Heart left ventricle (tissue), 16 donors: ENCODE measurements at regions not wholly inside any gene's neighbourhood (a gene's known extent, or its start where the extent isn't known, plus 50 kb on each side); places are given as distances from the start of the nearest gene placed in this dataset.

Experiments used
- ATAC-seq, 4 donors: fragments of 200-7000 bp; cut with Tn5 transposase; one replicate each; pipeline ENCODE4 v1.9.1; 2020 to 2022; ENCODE audit warnings: moderate library complexity in 4 of 4, mild to moderate bottlenecking in 3 of 4, moderate number of reproducible peaks in 1 of 4
- DNase-seq, 5 donors: peaks; one replicate each; pipeline ENCODE4 v3.0.0-alpha.2; 2020
- H3K27ac ChIP-seq, 12 donors: fragments of 200-600 bp; sonication (generic) in 4 of 12; one replicate each; pipeline versions ENCODE4 v1.5.0 to v1.8.0; 2016 to 2022; ENCODE audit warnings: mild to moderate bottlenecking in 2 of 12
- H3K27me3 ChIP-seq, 9 donors: fragments of 200-600 bp; sonication (generic) in 2 of 9; one replicate each; pipeline versions ENCODE4 v1.5.1 to v1.8.0; 2016 to 2022; ENCODE audit warnings: mild to moderate bottlenecking in 3 of 9
- H3K36me3 ChIP-seq, 9 donors: fragments of 200-600 bp; sonication (generic) in 2 of 9; one replicate each; pipeline versions ENCODE4 v1.5.0 to v1.8.0; 2018 to 2022; ENCODE audit warnings: mild to moderate bottlenecking in 2 of 9
- H3K4me1 ChIP-seq, 12 donors: fragments of 200-600 bp; sonication (generic) in 4 of 12; one replicate each; pipeline versions ENCODE4 v1.5.0 to v1.8.0; 2016 to 2022; ENCODE audit warnings: mild to moderate bottlenecking in 3 of 12
- H3K4me3 ChIP-seq, 12 donors: fragments of 200-600 bp; sonication (generic) in 4 of 12; one replicate each; pipeline versions ENCODE4 v1.5.0 to v1.8.0; 2017 to 2022; ENCODE audit warnings: mild to moderate bottlenecking in 9 of 12, moderate library complexity in 4 of 12
- H3K9me3 ChIP-seq, 12 donors: fragments of 200-600 bp; sonication (generic) in 4 of 12; one replicate each; pipeline versions ENCODE4 v1.5.0 to v1.8.0; 2016 to 2022; ENCODE audit warnings: mild to moderate bottlenecking in 1 of 12
- POLR2A ChIP-seq, 2 donors: fragments of 450-650 bp; IDR thresholded peaks; one replicate each; pipeline ENCODE4 v1.6.1; 2017; ENCODE audit warnings: antibody characterized with exemption in 2 of 2, mild to moderate bottlenecking in 2 of 2, moderate library complexity in 2 of 2
- WGBS, 4 donors: extraction: QIAGEN DNeasy Blood & Tissue Kit in 2 of 4; methylation state at CpG; one replicate each; pipeline versions ENCODE4 v1.1.5 to v1.1.7; 2013 to 2018; 5-methylcytosine and 5-hydroxymethylcytosine counted together
- intact Hi-C, 10 donors: fragments of 100-400 bp; cut with DNase I; formaldehyde crosslinking; loops; one replicate each; pipeline versions ENCODE4 v1.11.1 to v1.14.2; 2022
- TF ChIP-seq, protein P1 (sequence below), 12 donors: fragments of 200-600 bp; sonication (generic) in 4 of 12; IDR thresholded peaks; one replicate each; pipeline versions ENCODE4 v1.5.0 to v1.8.0; 2018 to 2022; ENCODE audit warnings: antibody characterized with exemption in 12 of 12, mild to moderate bottlenecking in 5 of 12
- donor health status: ischemic (EF 13 %, LVEDD 7.1; RV severe dilation, severe dysfunction).
- donor health status: healthy with polysubstance abuse.
- donor health status: DM: no; HTN: yes; CAD: no.
- donor health status: DM: no; HTN: no; CAD: no.
- donor health status: ischemic (EF 25% LVEDD 6.9; RV normal size, moderate dysfunction).
- donor health status: ischemic (EF 25% LVEDD 5.7; RV mildly dilated, moderate dysfunction).
- donor health status: healthy.
- donor health status: DM: yes; HTN: yes; CAD: no.
- donor health status: ischemic (EF 35%, LVEDD 5.7; RV mildly dilated, moderate dysfunction).
- donor health status: nonischemic (EF 11% LVEDD 7.7; RV severe dilation, severe dysfunction).
- donor health status: DM: yes; HTN: yes; CAD: no.
- donor health status: PGD.
- donor health status: ischemic (EF 29% LVEDD 5.4; RV normal size, mild dysfunction).
- donor health status: nonischemic (EF 23%, LVEDD 6.1; RV moderate dilation, normal function).

DNA sequence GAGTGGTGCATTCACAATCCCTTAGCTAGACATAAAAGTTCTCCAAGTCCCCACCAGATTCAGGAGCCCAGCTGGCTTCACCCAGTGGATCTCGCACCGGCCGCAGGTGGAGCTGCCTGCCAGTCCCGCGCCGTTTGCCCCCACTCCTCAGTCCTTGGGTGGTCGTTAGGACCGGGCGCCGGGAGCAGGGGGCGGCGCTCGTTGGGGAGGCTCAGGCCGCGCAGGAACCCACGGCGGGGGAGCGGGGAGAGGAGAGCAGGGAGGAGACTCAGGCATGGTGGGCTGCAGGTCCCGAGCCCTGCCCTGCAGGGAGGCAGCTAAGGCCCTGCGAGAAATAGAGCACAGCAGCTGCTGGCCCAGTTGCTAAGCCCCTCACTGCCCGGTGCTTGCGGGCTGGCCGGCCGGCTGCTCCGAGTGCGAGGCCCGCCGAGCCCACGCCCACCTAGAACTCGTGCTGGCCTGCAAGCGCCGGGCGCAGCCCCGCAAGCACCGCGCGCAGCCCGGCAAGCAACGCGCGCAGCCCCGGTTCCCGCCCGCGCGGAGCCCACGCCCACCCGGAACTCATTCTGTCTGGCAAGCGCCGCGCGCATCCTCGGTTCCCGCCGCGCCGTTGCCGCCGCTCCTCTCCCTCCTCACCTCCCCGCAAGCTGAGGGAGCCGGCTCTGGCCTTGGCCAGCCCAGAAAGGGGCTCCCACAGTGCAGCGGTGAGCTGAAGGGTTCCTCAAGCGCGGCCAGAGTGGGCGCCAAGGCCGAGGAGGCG lies 153.5 kb downstream of the SLC7A11 start:
- H3K27me3 ChIP-seq, result no peaks in the 10 kb centered on the region
- no peaks in the 10 kb centered on the region for H3K9me3 ChIP-seq
- H3K36me3 ChIP-seq, result no peaks in the 10 kb centered on the region
- H3K27ac ChIP-seq, result no peak overlapping the region
- no peak for ATAC-seq
- no peak overlapping the region for H3K4me3 ChIP-seq
- 97 to 98% (median 98%) methylated on average over 52 to 67 of the region's 67 CpGs for WGBS, 4 donors
- TF ChIP-seq, protein P1, sequence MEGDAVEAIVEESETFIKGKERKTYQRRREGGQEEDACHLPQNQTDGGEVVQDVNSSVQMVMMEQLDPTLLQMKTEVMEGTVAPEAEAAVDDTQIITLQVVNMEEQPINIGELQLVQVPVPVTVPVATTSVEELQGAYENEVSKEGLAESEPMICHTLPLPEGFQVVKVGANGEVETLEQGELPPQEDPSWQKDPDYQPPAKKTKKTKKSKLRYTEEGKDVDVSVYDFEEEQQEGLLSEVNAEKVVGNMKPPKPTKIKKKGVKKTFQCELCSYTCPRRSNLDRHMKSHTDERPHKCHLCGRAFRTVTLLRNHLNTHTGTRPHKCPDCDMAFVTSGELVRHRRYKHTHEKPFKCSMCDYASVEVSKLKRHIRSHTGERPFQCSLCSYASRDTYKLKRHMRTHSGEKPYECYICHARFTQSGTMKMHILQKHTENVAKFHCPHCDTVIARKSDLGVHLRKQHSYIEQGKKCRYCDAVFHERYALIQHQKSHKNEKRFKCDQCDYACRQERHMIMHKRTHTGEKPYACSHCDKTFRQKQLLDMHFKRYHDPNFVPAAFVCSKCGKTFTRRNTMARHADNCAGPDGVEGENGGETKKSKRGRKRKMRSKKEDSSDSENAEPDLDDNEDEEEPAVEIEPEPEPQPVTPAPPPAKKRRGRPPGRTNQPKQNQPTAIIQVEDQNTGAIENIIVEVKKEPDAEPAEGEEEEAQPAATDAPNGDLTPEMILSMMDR (IDR thresholded peaks at IDR 0.05), result no peak
- TF ChIP-seq POLR2A (IDR thresholded peaks at IDR 0.05), result no peak
- intact Hi-C loops, result loop anchor here in 4 of 10 donors (5.0 to 10.0 kb wide), 3 partner anchors 51 to 964 kb away; no protein-coding TSS in a partner anchor
- peaks cover 0 to 14% (median 2%) of the 10 kb centered on the region in 12 donors for H3K4me1 ChIP-seq
- peak in 1 of 5 donors; percentile 62 for DNase-seq

DNA sequence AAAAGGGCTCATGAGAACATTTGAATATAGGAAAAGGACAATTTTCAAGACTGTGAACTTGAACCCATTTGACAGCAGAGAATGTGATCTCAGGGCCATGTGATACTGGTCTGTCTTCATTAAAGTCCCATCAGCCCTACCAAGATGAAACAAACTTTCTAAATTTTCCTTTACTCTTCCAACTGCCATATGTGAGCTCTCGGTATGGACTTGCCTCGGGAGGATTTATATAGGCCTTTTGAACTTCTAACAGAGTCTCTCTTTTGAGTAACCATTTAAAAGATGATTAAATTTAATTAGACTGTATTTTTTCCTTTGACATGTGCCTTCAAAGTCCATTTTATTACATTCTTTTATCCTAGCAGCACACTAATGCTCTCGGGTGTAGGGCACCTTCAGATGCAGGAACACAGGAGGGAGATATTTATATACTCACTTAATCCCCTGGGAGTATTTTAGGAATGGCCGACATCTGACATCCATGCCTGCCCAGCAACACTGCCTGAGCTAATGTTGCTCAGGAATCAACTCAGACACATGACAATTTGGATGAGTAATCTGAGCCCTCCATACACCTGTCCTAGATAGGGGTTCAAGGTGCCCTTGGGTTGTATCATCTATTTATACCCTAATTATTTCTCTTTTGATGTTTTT lies 155.0 kb downstream of the SLC7A11 start:
- no peak for TF ChIP-seq POLR2A (IDR thresholded peaks at IDR 0.05)
- TF ChIP-seq, protein P1 (IDR thresholded peaks at IDR 0.05), result no peak
- intact Hi-C loops, result loop anchor here in 5 of 10 donors (2.0 to 10.0 kb wide), 4 partner anchors 48 to 962 kb away; no protein-coding TSS in a partner anchor
- DNase-seq (peak in 1 of 5 donors; percentile 27), ATAC-seq (peak; percentile 61 to 84 (median 82))
- no peaks in the 10 kb centered on the region for H3K36me3 ChIP-seq
- WGBS, 4 donors, result 52 to 59% (median 56%) methylated on average over 4 of the region's 4 CpGs
- H3K27me3 ChIP-seq, result no peaks in the 10 kb centered on the region
- no peak overlapping the region for H3K4me3 ChIP-seq
- H3K27ac ChIP-seq, result peak overlapping the region in 2 of 12 donors; percentile 10 to 41
- peaks cover 0 to 14% (median 2%) of the 10 kb centered on the region in 12 donors for H3K4me1 ChIP-seq
- no peaks in the 10 kb centered on the region for H3K9me3 ChIP-seq

DNA sequence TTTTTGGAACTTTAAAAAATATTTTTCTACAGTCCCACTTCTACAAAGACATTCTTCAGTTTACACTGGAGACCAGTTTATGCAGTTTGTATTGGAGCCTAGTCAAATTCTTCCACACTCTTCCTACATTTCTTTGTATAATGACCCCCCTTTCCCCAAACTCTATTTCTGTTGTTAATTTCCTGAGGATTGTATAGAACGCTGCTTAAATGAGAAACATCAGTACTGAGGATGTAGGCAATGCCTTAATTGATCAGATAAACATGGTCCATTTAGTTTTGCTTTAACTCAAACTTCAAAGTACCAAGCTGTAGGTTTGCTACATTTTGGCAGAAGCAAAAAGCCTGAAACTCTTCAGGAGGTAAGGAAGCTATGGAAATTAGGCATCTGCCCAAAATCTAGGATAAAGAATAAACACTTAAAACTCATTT lies 155.5 kb downstream of the SLC7A11 start:
- H3K27me3 ChIP-seq, result no peaks in the 10 kb centered on the region
- ATAC-seq (no peak), DNase-seq (no peak)
- no peaks in the 10 kb centered on the region for H3K9me3 ChIP-seq
- TF ChIP-seq, protein P1 (IDR thresholded peaks at IDR 0.05), result no peak
- TF ChIP-seq POLR2A (IDR thresholded peaks at IDR 0.05), result no peak
- WGBS, 4 donors, result 31 to 49% (median 39%) methylated on average over 1 of the region's 1 CpG
- H3K4me3 ChIP-seq, result no peak overlapping the region
- peak overlapping the region in 1 of 12 donors; percentile 41 for H3K27ac ChIP-seq
- no peaks in the 10 kb centered on the region for H3K36me3 ChIP-seq
- intact Hi-C loops, result loop anchor here in 5 of 10 donors (2.0 to 10.0 kb wide), 4 partner anchors 48 to 962 kb away; no protein-coding TSS in a partner anchor
- peaks cover 0 to 14% (median 2%) of the 10 kb centered on the region in 12 donors for H3K4me1 ChIP-seq

DNA sequence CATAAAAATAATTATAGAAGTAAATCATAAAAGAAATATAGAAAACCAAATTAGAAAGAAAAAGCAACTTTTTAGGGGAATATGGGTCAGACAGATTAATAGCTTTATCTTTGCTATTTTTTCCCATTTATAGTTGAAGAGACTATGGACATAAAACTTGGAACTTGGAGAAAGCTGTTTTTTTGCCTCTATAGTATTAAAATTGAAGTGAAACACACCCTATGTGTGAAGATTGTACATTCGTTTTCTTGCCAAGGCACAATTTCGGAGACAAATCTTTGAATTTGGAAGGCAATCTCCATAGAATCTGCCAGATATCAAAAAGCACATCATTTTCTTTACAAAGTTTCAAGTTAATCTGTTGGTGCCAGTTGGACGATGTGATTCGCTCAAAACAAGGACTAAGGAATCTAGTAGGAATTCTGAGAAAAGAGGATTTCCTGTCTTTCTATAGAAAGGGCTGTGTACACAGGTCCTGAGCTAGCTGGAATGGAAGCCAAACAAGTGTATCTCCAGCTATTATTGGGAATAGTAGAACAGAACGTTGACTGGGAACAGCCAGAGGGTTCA lies 156.3 kb downstream of the SLC7A11 start:
- Histone ChIP-seq H3K36me3 (no peaks in the 10 kb centered on the region), H3K27me3 (no peaks in the 10 kb centered on the region), H3K27ac (no peak overlapping the region), H3K4me3 (no peak overlapping the region), H3K4me1 (peaks cover 0 to 12% (median 2%) of the 10 kb centered on the region in 12 donors), H3K9me3 (no peaks in the 10 kb centered on the region)
- WGBS, 4 donors, result 62 to 71% (median 68%) methylated on average over 5 of the region's 5 CpGs
- ATAC-seq (no peak), DNase-seq (no peak)
- intact Hi-C loops, result loop anchor here in 5 of 10 donors (2.0 to 10.0 kb wide), 4 partner anchors 47 to 961 kb away; no protein-coding TSS in a partner anchor
- TF ChIP-seq, protein P1 (IDR thresholded peaks at IDR 0.05), result no peak
- no peak for TF ChIP-seq POLR2A (IDR thresholded peaks at IDR 0.05)
